ENCODE measurements at regions not wholly inside any gene's neighbourhood (a gene's known extent, or its start where the extent isn't known, plus 50 kb on each side); places are given as distances from the start of the nearest gene placed in this dataset.

- TF ChIP-seq, protein P1, sequence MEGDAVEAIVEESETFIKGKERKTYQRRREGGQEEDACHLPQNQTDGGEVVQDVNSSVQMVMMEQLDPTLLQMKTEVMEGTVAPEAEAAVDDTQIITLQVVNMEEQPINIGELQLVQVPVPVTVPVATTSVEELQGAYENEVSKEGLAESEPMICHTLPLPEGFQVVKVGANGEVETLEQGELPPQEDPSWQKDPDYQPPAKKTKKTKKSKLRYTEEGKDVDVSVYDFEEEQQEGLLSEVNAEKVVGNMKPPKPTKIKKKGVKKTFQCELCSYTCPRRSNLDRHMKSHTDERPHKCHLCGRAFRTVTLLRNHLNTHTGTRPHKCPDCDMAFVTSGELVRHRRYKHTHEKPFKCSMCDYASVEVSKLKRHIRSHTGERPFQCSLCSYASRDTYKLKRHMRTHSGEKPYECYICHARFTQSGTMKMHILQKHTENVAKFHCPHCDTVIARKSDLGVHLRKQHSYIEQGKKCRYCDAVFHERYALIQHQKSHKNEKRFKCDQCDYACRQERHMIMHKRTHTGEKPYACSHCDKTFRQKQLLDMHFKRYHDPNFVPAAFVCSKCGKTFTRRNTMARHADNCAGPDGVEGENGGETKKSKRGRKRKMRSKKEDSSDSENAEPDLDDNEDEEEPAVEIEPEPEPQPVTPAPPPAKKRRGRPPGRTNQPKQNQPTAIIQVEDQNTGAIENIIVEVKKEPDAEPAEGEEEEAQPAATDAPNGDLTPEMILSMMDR (IDR thresholded peaks at IDR 0.05) = no peak
- no peak overlapping the region for H3K4me3 ChIP-seq
- no peak overlapping the region for H3K27ac ChIP-seq
- intact Hi-C loops (cut with DNase I; ENCODE audit: low total_unique reads) = no loop called here
- DNase-seq = no peak
- H3K27me3 ChIP-seq = no peaks in the 10 kb centered on the region
- H3K36me3 ChIP-seq = no peaks in the 10 kb centered on the region
- H3K4me1 ChIP-seq = no peaks in the 10 kb centered on the region
- no peaks in the 10 kb centered on the region for H3K9me3 ChIP-seq
These were observed 556.6 kb downstream of the TRHDE start for GRCh38 chr12:72828662-72829324.

- no peaks in the 10 kb centered on the region for H3K36me3 ChIP-seq
- intact Hi-C loops (cut with DNase I; ENCODE audit: low total_unique reads) = no loop called here
- H3K4me3 ChIP-seq = no peak overlapping the region
- DNase-seq = no peak
- H3K27ac ChIP-seq = no peak overlapping the region
- H3K4me1 ChIP-seq = no peaks in the 10 kb centered on the region
- H3K27me3 ChIP-seq = no peaks in the 10 kb centered on the region
- TF ChIP-seq, protein P1 (IDR thresholded peaks at IDR 0.05) = no peak
- no peaks in the 10 kb centered on the region for H3K9me3 ChIP-seq
These were observed 557.7 kb downstream of the TRHDE start for GRCh38 chr12:72829838-72830237.

DNA sequence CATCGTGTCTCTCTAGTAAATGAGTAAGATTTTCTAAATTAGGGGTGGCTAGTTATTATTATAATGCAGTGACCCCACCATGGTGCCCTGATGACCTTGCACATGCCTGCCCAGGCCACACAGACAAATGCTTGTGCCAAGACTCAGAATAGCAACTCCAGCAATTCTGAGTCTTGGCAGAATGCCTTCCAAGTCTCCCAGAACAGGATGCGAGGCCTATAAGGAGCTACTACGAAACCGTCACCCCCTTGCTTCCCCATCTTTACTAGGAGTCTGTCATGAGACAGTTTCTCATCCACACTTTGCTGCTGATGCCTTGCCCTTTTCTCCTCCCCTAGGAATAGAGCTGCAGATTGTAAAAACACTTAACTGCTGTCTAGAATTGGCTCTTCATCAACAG is 559.9 kb downstream of the TRHDE start:
- no peaks in the 10 kb centered on the region for H3K9me3 ChIP-seq
- TF ChIP-seq, protein P1 (IDR thresholded peaks at IDR 0.05) = no peak
- H3K36me3 ChIP-seq = no peaks in the 10 kb centered on the region
- peak in 1 of 2 donors; percentile 46 for DNase-seq
- no peaks in the 10 kb centered on the region for H3K4me1 ChIP-seq
- intact Hi-C loops (cut with DNase I; ENCODE audit: low total_unique reads) = no loop called here
- no peak overlapping the region for H3K27ac ChIP-seq
- no peaks in the 10 kb centered on the region for H3K27me3 ChIP-seq
- H3K4me3 ChIP-seq = no peak overlapping the region

DNA sequence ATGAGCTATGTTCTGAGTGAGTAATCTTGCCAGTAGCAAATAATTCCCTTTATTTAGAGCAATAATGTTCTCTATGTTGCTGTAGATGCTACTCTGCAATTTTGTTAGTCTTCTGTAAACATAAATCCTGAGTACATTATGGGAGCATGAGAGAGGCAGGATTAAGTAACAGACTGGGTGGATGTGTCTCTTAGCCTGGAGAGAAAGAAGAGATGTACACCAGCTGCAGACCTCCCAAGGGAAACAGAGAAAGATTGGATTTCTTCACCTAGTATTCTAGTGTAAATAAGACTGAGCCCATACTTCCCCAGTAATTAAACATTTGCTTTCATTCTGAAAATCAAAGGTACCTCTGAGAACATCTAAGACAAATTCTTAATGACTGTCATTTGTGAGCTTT is 564.0 kb downstream of the TRHDE start:
- Histone ChIP-seq H3K36me3 (no peaks in the 10 kb centered on the region), H3K4me1 (no peaks in the 10 kb centered on the region), H3K9me3 (no peaks in the 10 kb centered on the region), H3K27ac (no peak overlapping the region), H3K4me3 (no peak overlapping the region), H3K27me3 (no peaks in the 10 kb centered on the region)
- TF ChIP-seq, protein P1 (IDR thresholded peaks at IDR 0.05) = no peak
- intact Hi-C loops (cut with DNase I; ENCODE audit: low total_unique reads) = no loop called here
- no peak for DNase-seq

DNA sequence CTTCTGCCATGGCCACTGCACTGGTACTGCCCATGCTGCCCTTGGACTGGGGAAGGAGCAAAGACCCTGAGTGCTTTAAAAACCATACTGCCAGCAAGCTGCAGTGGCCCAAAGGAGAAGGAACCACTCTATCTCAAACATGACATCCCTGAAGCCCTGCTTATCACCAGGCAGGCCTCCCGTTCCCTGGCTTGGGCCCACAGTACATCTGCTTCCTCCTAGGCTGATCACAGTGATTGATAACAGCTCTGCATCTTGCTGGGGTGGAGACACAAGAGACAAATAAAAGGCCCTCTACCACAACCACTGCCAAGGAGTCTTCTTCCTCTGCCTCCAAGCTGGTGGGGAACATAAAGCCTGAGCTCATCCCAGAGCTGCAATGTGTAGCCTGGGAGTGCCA is 567.5 kb downstream of the TRHDE start:
- H3K4me3 ChIP-seq = no peak overlapping the region
- TF ChIP-seq, protein P1 (IDR thresholded peaks at IDR 0.05) = no peak
- DNase-seq = no peak
- no peaks in the 10 kb centered on the region for H3K4me1 ChIP-seq
- no peaks in the 10 kb centered on the region for H3K36me3 ChIP-seq
- no peaks in the 10 kb centered on the region for H3K27me3 ChIP-seq
- no peaks in the 10 kb centered on the region for H3K9me3 ChIP-seq
- no peak overlapping the region for H3K27ac ChIP-seq
- intact Hi-C loops (cut with DNase I; ENCODE audit: low total_unique reads) = no loop called here

DNA sequence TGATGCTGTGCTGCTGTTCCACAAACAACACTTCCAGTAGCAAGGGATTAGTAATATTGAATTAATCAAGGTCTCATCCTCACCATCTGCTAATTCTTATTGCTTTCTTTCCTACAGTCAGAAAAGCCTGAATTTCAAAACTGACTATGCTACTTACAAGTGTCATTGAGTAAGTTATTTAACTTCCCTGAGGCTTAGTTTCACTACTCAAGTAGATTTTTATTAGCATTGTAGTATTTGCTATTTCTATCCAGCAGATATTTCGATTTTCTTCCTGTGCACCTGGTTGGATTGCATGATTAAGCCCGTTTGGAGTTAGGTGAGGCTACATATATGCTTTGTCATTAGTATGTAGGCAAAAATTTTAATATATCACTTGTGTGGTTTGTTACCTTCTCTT is 591.5 kb downstream of the TRHDE start:
- no peaks in the 10 kb centered on the region for H3K27me3 ChIP-seq
- no peaks in the 10 kb centered on the region for H3K36me3 ChIP-seq
- TF ChIP-seq, protein P1 (IDR thresholded peaks at IDR 0.05) = no peak
- H3K9me3 ChIP-seq = no peaks in the 10 kb centered on the region
- H3K4me1 ChIP-seq = no peaks in the 10 kb centered on the region
- H3K4me3 ChIP-seq = no peak overlapping the region
- no peak for DNase-seq
- intact Hi-C loops (cut with DNase I; ENCODE audit: low total_unique reads) = no loop called here
- no peak overlapping the region for H3K27ac ChIP-seq
